ENCODE measurements at regions not wholly inside any gene's neighbourhood (a gene's known extent, or its start where the extent isn't known, plus 50 kb on each side); places are given as distances from the start of the nearest gene placed in this dataset.

DNA sequence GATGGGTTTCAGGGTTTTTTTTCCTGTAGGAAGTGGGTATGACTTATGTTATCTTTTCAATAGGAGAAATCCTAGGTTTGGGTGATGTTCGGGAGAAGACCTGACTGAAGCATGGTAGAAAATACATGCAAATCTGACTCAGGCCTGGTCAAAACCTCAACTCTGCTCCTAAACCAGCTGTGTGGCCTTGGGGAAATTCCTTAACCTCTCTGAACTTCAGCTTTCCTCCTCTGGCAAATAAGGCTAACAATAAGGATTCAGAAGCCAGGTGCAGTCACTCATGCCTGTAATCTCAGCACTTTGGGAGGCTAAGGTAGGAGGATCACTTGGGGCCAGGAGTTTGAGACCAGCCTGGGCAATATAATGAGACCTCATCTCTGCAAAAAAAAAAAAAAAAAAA is 148.5 kb downstream of the PHETA1 start:
- no peak for DNase-seq

DNA sequence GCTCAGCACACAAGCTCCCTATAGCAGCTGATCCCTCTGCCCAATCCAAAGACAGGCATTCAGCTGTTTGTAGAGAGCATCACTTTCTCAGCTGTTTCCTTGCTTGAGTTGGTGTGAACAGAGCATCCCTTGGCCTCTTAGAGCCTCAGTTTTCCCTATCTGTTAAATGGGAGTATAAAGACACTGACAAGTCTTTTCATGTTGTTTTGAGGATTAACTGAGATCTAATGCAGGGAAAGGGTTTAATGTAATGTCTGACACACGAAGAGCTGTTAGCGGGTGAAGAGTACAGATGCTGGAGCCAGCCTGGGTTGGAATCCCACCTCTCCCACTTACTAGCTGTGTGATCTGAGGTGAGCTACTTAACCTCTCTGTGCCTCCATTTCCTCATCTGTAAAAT is 149.5 kb downstream of the PHETA1 start:
- no peak for DNase-seq

DNA sequence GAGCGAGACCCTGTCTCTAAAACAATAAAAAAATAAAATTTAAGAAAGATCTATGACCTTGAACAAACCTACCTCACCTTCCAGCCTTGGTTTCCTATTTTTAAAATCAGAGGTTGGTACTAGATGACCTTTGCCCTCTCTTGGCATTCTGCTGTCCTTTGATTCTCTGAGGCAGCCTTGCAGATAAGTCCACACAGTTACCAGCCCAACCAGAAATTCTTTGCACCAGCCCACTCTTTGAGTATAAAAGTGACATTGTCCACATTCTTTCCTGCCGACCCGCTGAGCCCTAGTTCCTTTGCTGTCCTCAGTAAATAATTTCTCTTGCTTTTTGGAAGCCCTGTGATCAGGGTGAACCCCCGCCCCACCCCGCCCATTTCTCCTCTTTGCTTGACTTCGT is 150.4 kb downstream of the PHETA1 start:
- no peak for DNase-seq

DNA sequence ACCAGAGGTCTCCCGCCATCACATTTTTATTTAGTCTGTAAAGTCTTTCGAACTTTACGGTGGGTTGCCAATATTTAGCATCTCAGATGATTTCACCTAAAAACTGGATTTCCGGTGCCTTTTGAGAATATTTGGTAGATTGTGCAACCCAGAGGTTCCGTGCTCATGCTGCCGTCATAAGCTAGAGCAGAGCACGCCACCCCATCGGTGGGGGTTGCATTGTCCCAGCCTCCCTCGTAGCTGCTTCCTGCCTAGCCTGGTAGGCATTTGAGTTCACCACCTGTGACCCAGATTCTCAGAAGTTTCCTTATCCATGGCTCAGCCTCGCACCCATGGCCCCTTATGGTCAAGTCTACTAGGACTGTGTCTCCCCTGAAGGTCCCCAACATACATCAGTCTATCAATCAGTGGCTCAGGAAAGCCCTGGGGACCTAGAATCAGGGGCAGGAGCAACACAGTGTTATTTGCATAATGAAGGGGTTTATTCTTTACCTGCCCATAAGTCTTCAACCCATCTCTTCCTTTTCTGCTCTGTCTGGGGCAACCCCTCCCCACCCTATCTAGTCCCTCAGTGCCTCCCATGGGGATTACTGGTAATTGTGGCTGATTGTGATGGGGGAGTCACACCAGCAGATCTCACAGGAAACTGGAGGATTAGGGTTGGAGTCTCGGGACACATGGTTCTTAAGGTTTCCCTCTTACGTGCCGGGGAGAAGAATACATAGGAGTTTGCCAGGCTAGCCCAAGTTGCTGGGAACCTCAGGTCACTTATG is 152.3 kb downstream of the PHETA1 start:
- no peak for DNase-seq

DNA sequence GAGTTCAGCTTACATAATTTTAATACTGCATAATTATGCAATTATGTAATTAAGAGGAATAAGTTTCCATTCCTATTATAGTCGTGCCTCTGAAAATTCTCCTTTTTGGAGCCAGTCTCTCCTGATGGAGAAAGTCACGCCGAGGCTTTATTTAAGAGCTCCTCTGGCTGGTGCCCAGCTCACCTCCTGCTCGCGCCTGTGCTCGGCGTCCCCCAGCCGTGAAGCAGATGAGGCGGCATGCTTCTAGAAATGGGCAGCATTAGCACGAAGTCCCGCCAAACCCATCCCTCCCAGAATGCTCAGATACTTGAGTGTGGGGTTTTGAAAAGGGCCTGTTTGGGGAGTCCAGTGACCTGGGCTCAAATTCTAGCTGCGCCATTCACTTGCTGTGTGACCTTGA is 153.0 kb downstream of the PHETA1 start:
- DNase-seq: no peak

DNA sequence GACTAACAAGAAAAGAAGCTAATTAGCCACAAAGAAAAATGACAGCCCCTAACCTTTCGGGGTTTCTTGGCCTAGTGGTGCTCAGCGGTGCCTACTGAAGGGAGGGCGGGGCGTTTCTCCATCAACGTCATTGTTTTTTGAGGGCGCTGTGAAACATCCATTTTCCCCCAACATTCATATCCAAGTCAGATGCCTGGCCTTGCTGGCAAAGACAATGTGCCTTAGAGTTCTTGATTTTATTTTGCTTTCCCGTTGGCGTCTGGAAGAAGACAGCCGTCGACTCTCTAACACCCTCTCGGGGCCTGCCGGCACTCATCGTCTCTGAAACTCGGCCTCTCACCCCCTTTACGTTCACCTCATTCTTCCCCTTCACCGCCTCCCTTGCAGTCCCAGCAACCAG is 154.5 kb downstream of the PHETA1 start:
- DNase-seq: no peak

DNA sequence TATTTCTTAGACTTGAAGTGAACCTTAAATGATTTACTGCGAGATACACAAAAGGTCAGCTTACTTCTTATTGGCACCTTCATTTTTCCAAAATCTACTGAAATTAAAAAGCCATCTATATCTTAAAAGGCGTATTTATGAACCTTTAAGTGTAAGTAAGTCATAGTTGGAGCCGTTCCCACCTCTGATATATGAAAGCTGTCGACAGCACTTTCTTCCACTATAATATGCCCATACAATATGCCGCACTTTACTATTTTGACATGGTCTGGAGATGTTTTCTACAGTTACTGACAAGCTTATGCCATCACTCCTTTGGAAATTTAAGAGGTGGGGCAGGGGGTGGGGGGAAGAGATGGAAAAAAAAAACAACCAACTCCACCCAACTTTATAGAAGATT is 155.3 kb downstream of the PHETA1 start:
- no peak for DNase-seq

DNA sequence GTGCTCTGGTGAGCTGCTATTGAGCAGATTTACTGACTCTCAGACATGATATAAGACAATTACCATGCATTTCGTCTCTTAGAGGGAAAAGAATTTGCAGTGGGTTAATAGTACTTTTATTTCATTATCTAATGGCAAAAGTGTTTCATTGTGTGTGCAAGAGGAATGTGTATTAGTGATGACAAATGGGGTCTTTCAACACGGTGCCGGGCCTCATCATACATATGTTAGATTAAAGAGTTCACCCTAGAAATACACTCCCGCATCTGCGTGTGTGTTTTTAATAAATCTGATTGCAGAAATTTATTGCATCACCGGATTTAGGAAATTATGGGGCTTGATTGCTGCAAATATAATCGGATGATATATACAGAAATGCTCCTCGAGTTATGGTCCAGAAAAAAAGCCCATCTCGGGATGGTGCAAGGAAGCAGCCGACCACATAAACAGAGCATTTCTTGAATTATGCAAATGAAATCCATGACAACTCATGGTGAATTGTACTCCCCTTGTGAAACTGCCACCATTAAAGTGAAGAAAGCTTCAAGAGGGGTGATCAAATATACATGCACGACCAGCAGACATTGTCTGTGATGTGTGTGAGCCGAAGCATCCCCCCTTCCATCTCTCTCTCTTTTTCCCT is 156.0 kb downstream of the PHETA1 start:
- no peak for DNase-seq

DNA sequence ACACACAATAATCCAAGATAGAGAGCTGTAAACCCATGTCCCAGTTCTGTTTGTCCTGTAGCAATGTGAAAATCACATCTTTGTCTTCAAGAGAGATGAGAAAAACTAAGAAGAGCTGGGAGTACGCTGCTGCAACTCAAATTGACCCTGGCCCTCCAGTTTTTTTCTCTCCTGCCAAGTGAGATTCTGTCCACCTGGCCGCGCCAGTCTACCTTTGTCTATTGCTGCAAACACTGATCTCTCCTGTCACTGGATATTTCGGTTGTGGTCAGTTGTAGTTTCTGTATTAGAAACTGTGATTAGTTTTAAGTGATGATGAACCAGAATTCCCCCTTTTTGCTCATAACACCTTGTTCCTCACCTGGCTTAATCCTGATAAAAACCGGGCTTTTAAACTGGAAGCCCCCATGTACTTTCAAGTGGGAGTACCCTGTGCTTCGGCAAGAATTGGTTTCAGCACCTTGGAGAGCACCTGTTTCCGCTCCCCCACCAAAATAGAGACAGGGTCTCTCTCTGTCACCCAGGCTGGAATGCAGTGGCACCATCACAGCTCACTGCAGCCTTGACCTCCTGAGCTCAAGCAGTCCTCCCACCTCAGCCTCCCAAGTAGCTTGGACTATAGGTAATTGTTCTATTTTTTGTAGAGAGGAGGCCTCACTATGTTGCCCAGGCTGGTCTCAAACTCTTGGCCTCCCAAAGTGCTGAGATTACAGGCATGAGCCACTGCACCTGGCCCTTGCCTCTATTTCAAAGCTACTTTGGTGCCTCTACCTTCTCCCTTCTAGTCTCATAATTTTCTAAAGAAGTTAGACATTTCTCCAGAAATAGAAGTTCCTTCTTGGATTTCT is 156.8 kb downstream of the PHETA1 start:
- no peak for DNase-seq

DNA sequence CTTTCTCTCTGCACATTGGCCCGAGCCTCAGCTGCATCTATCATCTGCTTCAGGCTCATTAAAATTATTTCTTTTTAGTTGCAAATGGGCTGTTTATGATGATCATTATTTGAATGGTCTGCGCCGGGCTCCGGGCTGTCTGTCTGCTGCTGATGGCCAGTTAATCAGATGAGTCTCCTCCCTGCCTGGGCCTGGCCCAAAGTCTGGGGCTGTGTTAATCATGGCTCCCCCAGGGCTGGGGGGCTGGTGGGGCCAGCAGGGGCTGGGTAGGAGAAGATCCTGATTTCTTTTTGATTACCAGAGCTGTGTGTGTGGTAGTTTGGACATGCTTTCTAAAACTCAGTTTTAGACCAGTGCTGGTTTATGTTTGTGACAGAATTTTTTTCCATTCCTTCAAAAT is 159.1 kb downstream of the PHETA1 start:
- no peak for DNase-seq

DNA sequence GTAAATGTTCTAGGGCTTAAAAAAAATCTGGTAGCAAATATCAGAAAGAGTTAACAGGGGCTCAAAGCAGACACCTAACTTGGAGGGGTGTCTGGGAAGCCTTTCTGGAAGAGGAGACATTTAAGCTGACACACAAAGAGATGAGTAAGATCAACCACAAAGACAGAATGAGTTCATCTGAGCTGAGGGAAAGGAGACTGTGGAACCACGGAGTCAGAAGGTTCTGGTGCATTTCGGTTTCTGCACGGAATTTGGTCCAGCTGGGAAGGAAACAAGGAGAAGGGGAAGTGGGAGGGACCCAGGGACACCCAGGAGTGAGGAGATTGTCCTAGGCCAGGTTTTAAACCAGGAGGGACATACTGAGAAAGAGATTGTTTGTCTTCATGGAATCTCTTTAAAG is 161.1 kb downstream of the PHETA1 start:
- DNase-seq: no peak

DNA sequence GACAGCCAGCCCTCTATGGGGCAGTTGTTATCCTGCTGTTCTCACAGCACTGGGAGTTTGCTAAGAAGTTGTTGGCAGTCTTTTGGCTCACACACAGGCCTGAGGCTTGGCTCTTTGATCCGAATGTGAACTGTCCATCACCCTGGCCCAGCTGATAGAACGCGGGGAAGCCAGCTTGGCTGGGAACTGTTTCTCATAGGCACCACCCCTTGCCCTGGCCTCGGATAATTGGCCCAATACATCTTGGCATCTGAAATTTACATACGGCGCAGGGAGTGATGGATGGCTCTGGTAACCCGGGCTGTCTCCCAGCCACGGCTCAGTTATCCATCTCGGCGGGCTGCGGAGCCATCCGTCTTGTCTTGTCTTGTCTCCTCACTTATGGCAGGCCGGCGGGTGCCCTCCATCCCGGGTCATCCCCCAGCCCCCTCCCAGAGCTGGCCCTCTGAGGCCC is 164.1 kb downstream of the PHETA1 start:
- DNase-seq: no peak

DNA sequence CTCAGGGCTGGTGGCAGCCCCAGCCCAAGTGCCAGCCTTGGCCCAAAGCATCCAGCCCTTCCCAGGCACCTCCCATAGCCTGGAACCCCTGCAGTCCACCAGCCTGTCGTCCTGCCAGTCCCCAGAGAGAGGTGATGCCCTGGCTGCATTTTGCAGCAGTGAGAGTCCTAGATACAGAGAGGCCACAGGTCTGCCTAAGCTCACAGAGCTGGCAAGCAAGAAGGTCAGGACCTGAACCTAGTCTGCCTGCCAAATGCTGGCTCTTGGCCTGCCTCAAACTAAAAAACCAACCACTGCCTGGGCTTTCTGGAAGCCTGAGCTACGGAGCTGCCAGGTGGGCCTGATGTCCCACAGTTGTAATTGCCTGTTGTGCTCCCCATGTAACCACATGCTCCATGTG is 164.9 kb downstream of the PHETA1 start:
- DNase-seq: no peak

DNA sequence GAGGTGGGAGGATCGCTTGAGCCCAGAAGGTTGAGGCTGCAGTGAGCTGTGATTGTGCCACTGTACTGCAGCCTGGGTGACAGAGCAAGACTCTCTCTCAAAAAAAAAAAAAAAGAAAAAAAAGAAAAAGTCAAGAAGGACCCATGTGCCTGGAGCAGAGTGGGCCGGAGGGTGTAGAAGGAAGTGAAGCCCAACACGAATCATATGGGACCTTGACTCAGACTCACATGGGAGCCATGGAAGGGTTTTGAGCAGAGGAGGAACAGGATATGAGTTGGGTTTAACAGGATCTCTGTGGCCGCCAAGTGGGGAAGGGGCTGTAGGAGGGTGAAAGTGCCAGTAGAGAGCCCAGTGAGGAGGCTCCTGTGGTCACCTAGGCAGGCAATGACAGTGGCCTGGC is 165.4 kb downstream of the PHETA1 start:
- DNase-seq: no peak

DNA sequence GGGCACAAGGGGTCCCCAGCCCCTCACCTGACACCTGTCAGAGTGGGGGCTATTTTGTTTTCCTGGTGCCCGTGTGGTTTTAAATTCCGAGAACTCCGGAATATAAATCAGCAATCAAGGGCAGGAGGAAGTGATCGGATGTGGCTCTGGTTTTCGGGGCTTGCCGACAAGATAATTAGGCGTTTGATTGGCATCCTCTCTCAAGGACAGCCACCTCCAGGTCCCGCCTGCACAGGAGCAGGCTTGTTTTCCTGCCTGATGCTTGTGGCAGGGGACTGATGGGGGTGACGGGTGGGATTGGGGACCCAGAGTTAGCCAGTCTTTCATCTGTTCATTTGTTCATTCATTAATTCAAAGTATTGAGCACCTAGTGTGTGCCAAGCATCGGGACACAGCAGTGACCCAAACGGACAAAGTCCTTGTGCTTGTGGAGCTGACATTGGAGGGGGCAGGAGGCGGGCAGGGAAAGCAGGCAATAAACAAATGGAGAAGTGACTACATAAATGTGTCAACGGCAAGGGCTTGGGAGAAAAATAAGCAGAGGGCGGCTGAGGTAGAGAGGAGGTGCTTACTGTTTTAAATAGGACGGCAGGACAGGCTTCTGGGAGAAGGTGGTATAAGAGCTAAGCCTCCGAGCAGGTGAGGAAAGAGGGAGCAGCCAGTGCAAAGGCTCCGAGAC is 166.5 kb downstream of the PHETA1 start:
- DNase-seq: no peak

DNA sequence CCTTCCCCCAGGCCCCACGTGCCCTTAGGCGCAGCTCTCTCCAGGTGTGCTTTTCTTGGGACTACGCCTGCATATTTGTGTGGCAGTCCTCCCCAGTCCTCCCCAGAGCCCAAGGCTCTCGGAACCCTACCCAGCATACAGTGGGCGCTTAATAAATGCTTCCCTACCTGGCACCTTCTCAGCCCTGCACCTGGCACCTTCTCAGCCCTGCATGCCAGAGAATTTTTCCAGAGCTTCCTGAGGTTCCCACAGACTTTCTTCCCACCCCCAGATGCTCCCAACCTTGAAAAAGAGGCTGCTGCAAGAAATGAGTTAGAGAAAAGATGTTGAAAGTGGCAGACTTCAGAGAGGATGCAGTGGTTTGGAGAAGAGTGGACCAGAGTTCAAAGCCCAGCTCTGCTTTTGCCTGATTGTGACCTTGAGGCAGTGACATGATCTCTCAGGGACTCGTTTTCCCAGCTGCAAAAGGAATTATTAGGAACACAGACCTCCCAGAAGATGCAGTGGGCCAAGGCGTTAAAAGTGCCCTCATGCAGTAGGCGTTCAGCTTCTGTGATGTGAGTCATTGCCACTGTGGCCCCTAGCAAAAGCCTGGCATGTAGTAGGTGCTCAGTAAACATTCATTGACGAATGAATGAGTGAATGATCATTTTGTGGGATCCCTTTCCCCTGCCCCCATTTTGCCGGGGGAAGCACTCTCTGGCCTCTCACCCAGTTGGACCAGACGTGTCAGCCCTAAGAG is 167.2 kb downstream of the PHETA1 start:
- no peak for DNase-seq

DNA sequence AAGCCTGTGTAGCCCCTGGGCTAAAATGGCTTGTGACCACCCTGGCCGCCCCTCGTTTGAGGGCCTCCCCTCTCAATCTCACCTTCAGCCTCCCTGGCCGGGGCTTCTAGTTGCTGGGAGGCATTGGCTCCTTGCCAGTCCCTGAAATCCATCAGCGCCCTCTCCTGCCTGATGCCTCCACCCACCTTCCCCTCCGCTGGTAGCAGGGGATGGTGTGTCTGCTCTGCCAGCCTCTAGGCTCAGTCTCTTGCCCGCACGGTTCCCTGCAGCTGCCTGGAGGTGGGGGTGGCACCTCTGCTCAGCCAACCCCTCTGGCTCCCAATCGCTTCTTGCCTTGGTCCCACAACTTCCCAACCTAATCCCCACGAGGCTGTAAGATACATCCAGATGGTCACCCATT is 167.9 kb downstream of the PHETA1 start:
- no peak for DNase-seq

DNA sequence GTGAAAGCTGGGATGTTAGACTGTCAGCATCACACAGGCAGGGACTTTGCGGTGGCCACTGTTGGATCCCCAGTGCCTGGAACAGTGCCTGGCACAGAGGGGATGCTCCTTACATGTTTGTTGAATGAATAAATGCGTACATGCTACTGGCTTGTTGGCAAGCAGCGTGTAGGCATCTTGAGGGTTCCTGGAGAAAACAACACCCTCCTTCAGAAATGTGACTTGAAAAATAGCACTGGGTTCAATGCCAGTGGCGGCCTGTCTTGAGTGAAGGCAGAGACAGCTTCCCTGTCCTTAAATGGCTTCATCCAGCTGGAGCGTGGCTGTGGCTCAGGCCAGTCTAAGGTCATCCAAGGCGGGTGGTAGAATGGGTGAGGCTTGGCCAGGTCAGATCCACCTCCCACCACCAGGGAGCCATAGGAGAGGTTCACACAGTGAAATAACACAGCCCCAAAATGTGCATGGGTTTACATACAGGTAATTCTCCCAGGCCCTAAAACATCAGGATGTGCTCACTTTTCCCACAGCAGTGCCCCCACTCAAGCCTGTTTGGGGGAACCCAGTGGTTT is 171.4 kb downstream of the PHETA1 start:
- DNase-seq: no peak

DNA sequence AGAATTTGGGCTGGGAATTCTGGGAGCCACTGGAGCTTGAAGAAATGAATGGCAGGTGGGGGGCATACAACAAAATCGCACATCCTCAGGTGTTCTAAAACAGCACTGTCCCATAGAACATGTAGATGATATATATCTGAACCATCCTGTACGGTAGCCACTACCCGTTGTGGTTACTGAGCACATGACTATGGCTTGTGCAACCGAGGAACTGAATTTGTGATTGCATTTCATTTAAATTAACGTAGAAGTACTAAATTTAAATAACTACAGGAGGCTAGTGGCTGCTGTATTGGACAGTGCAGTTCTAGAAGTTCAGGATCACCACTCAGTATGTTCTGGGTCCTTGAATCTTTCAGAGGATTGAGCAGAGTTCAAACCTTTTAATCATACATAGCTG is 172.4 kb downstream of the PHETA1 start:
- DNase-seq: peak; percentile 26

DNA sequence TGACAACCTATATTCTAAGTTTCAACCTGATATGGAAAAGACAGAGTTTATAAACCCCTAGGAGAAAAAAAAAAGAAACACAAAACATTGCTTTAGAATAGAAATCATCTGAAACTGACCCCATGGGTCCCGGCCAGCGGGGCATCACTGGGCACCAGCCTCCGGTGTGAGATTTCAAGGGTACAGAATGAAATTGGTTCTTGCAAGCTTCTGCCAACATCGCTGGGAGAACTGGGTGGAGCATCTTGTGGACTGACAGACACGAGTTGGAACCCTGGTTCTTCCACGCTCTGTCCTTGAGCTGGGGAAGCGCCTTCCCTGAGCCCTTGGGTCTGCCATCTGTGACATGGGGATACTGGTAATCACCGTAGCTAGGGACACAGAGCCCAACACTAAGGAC is 173.6 kb downstream of the PHETA1 start:
- DNase-seq: no peak

DNA sequence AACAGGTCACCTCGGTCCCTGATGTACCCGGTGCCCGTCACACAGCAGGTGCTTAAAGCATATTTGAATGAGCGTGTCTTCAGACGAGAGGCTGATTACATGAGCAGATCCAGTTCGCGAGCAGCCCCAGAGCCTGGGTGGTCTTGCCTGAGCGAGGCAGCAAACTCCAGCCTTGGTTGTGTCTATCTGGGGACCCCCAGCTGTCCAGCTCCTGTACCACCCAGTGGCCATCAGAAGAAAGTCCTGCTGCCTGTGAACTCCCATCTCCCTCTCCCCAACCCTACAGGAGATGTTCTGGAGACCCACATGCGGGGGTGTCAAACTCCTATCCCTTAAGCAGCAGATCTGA is 174.2 kb downstream of the PHETA1 start:
- no peak for DNase-seq

DNA sequence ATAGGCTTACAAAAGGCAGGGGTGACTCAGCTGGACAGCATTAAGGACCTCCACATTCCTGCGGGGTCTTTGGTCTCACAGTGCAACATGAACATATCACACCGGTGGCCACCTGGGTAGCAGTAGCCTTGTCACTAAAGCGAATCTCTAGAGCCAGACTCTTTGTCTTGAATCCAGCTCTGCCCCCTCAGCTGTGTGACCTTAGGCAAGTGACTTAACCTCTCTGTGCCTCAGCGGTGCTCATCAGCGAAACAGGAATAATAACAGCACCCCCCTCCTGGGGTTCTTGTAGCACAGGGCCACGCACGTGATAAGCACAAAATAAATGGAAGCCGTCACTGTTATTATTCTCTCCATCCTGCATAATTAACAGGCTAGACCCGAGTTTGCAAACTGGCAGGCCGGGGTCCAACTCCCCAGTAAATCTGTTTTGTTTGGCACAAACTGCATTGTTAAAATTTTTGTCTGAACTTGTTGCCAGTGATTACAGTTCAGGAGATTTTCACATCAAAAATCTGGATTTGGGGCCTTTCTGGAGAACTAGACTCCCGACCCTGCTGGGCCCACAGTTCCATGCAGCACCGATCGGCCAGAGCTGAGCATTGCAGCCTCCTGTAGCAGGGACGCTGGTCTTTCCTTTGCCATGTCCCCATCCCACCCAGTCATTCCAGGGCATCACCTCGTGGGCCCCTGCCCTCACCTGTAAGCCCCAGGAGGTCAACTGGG is 174.8 kb downstream of the PHETA1 start:
- no peak for DNase-seq

Measured in SIG-M5 (cell line).